Fibroblast of gingiva (primary cell): ENCODE measurements at regions not wholly inside any gene's neighbourhood (a gene's known extent, or its start where the extent isn't known, plus 50 kb on each side); places are given as distances from the start of the nearest gene placed in this dataset.
A peak's percentile ranks its signal among the peaks of the same experiment; 100 is the strongest.
"Not testable (repeated sequence)": the region's sequence is repeated elsewhere in the genome, so short reads cannot be mapped to it uniquely, and the experiment has no call there.

Experiments
- DNase-seq: peaks from one replicate; pipeline ENCODE4 v3.0.0-alpha.2; 2011; ENCODE audit warnings: low read depth

GRCh38 chr15:58361273-58361759 lies 70.5 kb upstream of the LIPC start:
- DNase-seq: peak; percentile 98

GRCh38 chr15:58362262-58362922 lies 69.4 kb upstream of the LIPC start:
- no peak for DNase-seq

GRCh38 chr15:58363118-58363517 lies 68.7 kb upstream of the LIPC start:
- not testable (repeated sequence) for DNase-seq

GRCh38 chr15:58363673-58364072 lies 68.1 kb upstream of the LIPC start:
- DNase-seq: not testable (repeated sequence)

GRCh38 chr15:58365098-58365497 lies 66.7 kb upstream of the LIPC start:
- DNase-seq: not testable (repeated sequence)

- DNase-seq: peak; percentile 34
Measured at GRCh38 chr15:58369261-58369701, 62.5 kb upstream of the LIPC start.

GRCh38 chr15:58369956-58370355 lies 61.8 kb upstream of the LIPC start:
- no peak for DNase-seq

- DNase-seq: no peak
Measured at GRCh38 chr15:58374147-58374546, 57.6 kb upstream of the LIPC start.

- no peak for DNase-seq
Measured at GRCh38 chr15:58377193-58377592, 54.6 kb upstream of the LIPC start.

- peak; percentile 18 for DNase-seq
Measured at GRCh38 chr15:58378241-58379085, 53.3 kb upstream of the LIPC start.

GRCh38 chr15:58379454-58379853 lies 52.3 kb upstream of the LIPC start:
- DNase-seq: not testable (repeated sequence)

- no peak for DNase-seq
Measured at GRCh38 chr15:58380280-58380945, 51.4 kb upstream of the LIPC start.

- DNase-seq: no peak
Measured at GRCh38 chr15:58381697-58382096, 50.1 kb upstream of the LIPC start.
